VCaP (cell line): ENCODE measurements at regions not wholly inside any gene's neighbourhood (a gene's known extent, or its start where the extent isn't known, plus 50 kb on each side); places are given as distances from the start of the nearest gene placed in this dataset.

Experiments used
- H3K27ac ChIP-seq: fragments of 450-650 bp; 2 replicates; pipeline ENCODE4 v1.5.1; 2017
- CTCF ChIP-seq: fragments of 450-650 bp; conservative IDR thresholded peaks from 2 replicates; pipeline ENCODE4 v1.5.1; 2017; ENCODE audit warnings: mild to moderate bottlenecking, moderate library complexity

GRCh38 chr12:4985820-4986219 lies 57.9 kb upstream of the KCNA5 start:
- no peak overlapping the region for H3K27ac ChIP-seq
- TF ChIP-seq CTCF: no peak

- TF ChIP-seq CTCF: no peak
- H3K27ac ChIP-seq: no peak overlapping the region
These were observed 56.3 kb upstream of the KCNA5 start for GRCh38 chr12:4987076-4988046.

- no peak for TF ChIP-seq CTCF
- no peak overlapping the region for H3K27ac ChIP-seq
These were observed 52.3 kb upstream of the KCNA5 start for GRCh38 chr12:4991373-4991772.

GRCh38 chr12:4991801-4992200 lies 51.9 kb upstream of the KCNA5 start:
- no peak overlapping the region for H3K27ac ChIP-seq
- TF ChIP-seq CTCF: no peak

- no peak for TF ChIP-seq CTCF
- H3K27ac ChIP-seq: no peak overlapping the region
These were observed 50.8 kb upstream of the KCNA5 start for GRCh38 chr12:4992871-4993270.
